HG03342 (cell line): ENCODE measurements at regions not wholly inside any gene's neighbourhood (a gene's known extent, or its start where the extent isn't known, plus 50 kb on each side); places are given as distances from the start of the nearest gene placed in this dataset.
"Not testable (repeated sequence)": the region's sequence is repeated elsewhere in the genome, so short reads cannot be mapped to it uniquely, and the experiment has no call there.

ENCODE experiments used
- ATAC-seq: cut with Tn5 transposase; IDR thresholded peaks from one replicate; pipeline ENCODE4 v1.9.1; 2021; ENCODE audit warnings: mild to moderate bottlenecking, moderate library complexity; ENCODE audit not compliant: unreplicated experiment

DNA sequence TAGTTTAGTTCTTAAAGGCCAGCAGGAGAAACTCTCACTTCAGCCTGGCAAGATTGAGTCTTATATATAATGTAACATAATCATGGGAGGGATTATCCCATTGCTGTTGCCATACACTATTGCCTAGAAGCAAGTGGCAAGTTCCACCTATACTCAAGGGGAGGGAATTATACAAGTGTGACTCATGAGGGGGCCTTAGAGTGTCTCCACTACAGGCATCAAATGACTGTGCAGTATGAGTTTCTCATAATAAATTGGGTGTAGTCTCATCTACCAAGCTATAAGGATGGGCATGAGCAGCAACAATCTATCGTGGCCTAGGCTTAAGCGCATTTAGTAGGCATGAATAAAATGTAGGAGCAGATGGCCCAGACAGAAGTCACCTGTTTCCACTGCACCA is 89.1 kb upstream of the C1GALT1C1 start:
- no peak for ATAC-seq

DNA sequence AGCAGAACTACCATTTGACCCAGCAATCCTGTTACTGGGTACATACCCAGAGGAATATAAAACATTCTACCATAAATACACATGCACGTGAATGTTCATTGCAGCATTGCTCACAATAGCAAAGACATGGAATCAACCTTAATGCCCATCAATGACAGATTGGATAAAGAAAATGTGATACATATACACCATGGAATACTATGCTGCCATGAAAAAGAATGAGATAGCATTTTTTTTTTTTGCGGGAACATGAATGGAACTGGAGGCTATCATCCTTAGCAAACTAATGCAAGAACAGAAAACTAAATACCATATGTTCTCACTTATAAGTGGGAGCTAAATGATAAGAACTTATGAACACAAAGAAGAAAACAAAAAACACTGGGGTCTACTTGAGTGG is 72.5 kb upstream of the C1GALT1C1 start:
- ATAC-seq: not testable (repeated sequence)

DNA sequence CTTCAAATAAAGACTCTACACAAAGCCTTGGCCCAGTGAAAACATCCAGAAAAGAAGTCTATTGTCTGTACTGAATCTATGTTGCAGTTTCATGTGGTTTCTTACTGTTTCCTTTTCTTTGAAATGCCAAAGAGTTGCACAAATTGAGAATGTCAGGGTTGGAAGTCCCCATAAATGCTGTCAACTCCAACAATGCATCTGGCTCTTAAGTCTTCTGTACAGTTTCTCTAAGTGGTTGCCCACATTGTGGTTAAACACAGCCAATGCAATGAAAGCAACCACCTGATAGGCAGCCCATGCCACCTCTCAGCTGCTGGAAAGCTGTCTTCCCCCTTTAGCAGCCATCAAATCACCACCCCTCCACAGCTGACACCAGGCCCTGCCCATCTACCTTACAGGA is 67.2 kb upstream of the C1GALT1C1 start:
- ATAC-seq: peak; percentile 80

DNA sequence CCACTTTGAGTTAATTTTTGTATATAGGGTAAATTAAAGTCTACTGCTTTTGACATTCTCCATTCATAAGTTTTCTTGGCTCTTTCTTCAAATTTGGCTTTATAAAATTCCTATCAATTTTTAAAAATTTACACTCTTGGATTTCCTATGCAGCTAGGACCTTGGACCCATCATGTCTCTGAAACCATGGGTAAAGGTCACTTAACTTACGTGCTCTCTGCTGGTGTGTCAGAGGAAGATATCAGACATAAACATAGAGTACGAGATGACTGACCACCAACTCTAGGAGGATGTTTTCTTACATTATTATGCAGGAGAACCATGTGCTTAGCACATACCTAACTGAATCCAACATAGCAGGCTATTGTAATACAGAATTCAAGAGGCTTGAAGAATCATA is 62.5 kb upstream of the C1GALT1C1 start:
- no peak for ATAC-seq

DNA sequence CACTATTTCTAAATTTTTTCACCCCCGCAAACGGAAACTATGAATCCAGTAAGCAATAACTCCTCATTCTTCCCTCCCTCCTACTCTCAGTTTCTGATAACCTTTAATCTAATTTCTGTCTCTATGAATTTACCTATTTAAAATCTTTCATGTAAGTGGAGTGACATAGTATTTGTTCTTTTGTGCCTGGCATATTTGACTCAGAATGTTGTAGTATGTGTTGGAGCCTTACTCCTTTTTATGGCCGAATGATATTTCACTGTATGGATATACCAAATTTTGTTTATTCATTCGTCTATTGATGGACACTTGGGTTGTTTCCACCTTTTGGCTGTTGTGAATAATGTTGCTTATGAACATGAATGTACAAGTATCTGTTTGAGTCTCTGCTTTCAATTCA is 61.1 kb upstream of the C1GALT1C1 start:
- ATAC-seq: no peak

DNA sequence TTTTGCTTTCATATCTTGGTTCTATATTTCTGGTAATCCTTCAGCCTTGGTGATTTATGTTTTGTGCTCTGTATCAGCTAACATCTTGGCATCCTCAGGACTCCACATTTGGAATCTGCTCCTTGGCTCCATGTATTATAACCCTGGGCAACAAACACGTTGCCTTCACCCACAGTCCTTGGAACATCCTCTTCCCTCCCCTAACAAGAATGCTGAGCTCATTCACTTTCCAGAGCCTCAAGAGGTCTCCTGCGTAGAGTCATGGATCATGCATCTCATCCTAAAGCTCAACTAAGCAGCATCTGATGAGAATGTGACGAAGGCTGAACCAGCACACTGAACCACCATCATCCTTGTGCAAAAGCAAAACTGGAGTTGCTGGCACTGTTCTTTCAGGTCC is 60.5 kb upstream of the C1GALT1C1 start:
- no peak for ATAC-seq

DNA sequence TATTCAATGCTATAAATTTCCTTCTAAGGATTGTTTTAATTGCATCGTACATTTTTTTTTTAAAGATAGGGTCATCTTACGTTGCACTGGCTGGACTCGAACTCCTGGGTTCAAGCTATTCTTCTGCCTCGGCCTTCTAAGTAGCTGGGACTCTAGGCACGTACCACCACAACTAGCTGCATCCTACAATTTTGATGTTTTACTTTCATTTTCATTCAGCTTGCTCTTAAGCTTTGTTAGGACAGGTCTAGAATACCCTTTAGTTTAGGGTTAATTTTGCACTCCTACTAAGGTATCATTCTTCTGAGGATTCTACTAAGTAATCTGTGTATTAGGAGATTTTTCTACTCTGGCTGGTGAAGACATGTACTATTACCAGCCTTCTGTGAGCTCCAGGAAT is 50.2 kb upstream of the C1GALT1C1 start:
- no peak for ATAC-seq
